Activated naive CD8-positive, alpha-beta T cell treated with anti-CD3 and anti-CD28 coated beads, Interleukin-2, amount 50 U/mL, for 16 hours (primary cell): ENCODE measurements at regions not wholly inside any gene's neighbourhood (a gene's known extent, or its start where the extent isn't known, plus 50 kb on each side); places are given as distances from the start of the nearest gene placed in this dataset.
"Not testable (repeated sequence)": the region's sequence is repeated elsewhere in the genome, so short reads cannot be mapped to it uniquely, and the experiment has no call there.

ENCODE experiments used
- DNase-seq: peaks from one replicate; pipeline ENCODE4 v3.0.0-alpha.2; 2020; ENCODE audit warnings: low read depth, low spot score

DNA sequence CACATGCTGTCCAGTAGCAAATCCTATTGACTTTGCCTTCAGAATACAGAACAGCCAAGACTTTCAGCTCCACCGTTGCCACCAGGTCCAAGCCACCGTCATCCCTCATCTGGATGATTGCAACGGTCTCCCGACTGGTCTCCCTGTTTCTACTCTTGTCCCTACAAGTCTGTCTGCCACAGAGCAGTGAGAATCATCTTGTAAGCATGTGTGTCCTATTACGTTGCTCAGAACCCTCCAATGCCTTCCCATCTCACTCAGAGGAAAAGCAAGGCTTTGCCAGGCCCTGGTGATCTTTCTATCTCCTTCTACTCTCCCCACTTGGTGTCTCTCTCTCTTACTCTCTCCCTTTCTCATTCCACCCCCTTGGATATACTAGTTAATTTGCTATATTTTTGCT lies 76.7 kb upstream of the GDNF start:
- no peak for DNase-seq

DNA sequence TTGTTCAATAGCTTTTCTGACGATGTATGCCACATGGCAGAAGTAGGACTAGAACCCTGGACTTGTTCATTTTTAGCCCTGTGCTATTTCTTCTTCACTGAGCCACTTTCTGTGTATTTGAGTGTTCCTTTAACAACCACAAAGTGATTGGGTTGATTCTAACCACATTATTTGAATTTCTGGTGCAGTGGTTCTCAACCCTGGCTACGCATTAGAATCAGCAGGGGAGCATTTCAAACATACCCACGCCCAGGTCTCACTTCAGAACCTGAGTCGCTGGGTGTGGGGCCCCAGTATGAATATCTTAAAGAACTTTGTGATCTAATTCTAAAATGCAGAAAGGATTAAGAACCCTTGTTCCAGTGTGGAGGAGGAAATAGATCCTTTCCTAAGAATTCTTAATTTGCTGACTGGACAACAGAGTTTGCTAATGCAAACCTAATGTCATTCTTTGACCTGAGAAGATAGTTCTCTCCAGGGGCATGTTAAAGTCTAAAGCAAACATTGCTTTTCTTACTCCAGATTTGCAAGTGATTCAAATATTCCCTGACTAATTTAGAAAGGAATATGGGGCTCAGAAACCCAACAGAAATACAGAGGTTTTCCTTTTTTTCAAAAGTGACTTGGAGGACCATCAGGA lies 75.4 kb upstream of the GDNF start:
- DNase-seq = no peak

DNA sequence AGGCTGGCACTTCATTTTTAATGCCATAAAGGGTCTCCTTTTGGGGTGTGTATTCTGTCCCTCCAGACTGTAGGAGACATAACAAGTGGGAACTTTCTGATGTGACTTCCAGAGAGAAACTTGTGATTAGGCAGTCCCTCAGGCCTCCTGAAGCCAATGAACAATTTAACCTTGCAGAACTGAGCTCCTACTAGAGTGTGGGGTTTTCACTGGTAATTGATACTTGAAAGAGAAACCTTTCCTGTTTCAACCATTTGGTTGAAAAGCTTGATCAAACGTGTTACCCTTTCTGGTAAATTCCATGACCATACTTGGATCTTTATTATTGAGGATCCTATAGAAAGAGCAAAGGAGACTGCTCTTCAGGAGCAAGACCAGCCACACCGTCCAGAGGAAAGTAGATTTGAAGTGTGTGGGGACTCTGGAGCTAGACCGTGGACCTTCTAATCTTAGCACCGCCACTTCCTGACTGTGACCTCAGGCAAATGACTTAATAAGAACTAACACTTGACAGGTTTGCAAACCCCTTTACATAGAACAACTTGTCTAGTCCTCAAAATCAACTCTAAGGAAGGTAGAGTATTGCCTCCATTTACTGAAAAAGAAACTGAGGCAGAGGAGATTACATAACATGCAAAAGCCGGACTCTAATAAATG lies 69.9 kb upstream of the GDNF start:
- not testable (repeated sequence) for DNase-seq

DNA sequence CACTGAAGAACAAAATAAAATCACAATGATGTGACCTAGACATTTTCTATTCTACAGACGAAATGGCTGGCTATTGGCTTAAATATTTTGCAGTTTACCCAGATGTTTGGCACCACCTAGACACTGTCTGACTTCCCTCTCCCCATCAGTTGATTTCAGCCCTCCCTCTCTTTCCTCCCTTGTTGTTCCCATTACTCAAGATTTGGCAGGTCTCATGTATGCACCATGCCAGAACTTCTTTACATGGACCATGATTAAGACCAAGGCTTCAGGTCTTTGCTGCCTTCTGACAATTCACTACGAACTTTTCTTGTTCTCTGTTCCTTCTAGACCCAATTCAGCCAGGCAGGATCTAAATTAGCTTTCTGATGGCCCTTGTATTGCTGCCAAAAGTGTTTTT lies 66.6 kb upstream of the GDNF start:
- DNase-seq = no peak

DNA sequence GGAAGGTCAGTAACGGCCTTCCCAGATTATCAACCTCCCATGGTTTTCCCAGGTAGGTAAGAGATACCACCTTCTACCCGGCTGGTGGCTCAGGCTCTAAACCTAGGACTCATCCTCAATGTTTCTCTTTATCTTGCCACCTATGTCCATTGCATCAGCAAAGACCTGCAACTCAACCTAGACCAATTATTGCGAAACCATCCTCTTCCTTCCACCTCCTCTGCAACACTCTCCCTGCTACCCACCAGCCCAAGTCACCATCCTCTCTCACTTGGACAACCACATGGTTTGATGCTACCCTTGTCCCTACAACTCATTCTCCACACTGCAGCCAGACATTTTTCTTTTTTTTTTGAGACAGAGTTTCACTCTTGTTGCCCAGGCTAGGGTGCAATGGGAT lies 65.4 kb upstream of the GDNF start:
- DNase-seq = no peak

DNA sequence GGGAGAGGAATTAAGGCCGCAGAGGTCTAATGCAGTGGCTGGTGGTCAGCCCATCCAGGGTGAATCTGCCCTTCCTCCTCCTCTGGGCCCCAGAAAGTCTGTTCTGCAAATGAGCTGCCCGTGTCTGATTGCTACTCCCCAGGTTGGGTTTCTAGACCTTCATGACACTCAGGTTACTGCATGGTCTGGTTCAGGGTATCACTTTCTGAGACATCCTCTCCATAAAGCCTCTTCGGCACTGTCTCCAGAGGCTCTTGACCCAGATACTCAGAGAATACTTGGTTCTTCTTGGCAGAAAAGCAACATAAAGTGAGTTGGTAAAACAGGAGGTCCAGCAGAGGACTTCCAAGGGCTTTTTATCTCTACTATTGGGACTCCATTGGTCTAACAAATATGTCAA lies 62.5 kb upstream of the GDNF start:
- DNase-seq = no peak

DNA sequence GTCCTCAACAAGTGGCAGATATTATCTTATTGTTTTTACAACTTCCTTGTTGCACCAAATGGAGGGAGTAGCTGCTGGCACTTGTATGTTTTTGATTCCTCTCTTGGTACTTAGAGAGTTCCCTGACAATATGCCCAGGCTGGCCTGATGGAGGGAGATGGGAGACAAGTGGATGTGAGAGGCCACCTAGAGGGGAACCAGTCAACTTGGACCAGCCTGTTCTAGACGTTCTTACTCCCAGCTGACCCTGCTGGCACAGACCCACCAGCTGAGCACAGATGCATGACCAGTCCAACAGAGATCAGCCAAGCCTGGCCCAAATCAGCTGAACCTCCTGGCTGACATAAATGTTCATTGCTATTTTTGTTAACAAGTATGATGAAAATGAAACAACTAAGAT lies 60.9 kb upstream of the GDNF start:
- DNase-seq = no peak

DNA sequence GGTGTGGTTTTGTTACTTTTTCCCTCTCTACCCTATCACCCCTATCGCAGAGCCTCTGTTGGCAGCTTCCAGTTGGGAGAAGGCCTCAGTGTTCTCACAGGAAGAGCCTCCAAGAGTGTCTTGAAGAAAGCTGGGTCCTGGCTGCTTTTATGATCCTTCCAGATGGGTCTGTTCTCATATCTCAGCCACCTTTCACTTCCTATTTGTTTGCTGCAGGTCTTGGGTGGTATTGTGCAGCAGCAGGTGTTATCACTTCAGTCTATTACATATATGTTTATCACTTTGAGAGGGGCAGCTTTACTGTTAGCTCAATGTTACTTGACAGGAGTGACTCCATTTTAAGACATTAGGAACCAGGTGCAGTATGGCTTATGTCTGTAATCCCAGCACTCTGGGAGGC lies 59.2 kb upstream of the GDNF start:
- no peak for DNase-seq

DNA sequence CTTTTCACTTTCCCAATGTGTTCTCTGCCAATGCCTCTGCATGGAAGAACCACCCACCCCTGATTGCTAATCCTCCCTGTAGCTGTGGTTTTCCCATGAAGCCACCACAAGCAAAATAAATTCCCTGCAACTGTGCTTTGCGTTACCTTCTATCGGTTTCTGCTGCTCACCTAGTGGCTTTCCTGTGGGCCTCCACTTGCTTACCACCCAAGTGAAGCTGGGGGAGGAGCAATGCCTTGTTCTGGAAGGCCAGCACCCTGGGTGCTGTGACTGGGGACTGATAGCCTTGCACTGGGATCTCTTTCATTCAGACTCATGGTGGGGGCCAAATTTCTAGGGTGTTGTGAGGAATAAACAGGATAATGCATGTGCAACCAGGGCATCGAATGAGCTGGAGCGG lies 56.3 kb upstream of the GDNF start:
- no peak for DNase-seq

DNA sequence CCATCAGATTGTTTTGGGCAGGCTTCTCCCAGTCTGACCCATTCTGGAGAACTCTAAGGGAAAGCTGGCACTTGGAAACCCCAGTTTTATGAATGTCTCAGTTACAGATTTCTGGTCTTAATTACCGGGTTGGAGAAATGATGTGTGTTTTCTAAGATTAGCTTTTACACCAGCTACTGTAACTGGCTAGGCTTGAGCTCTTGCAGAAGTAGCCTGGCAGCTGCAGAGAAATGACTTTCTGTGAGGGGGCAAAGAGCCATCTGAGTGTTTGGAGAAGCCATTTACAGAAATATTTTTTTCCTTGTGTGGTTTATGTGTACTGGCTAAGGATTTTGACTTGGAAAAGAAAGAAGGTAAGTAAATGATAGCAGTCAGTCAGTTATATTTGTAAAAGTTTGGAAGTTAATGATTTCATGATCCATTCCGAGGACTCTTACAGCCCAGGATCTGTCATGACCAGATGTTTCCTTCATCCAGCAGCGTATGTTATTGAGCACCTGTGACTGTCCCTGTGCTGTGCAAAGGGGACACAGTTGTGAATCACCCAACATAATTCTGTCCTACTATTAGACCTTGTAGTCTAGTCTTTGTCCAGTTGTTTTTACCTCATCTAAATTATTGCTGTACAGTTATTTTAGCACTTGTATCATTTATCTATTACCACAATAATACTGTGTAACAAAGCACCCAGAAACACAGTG lies 53.7 kb upstream of the GDNF start:
- DNase-seq = no peak

DNA sequence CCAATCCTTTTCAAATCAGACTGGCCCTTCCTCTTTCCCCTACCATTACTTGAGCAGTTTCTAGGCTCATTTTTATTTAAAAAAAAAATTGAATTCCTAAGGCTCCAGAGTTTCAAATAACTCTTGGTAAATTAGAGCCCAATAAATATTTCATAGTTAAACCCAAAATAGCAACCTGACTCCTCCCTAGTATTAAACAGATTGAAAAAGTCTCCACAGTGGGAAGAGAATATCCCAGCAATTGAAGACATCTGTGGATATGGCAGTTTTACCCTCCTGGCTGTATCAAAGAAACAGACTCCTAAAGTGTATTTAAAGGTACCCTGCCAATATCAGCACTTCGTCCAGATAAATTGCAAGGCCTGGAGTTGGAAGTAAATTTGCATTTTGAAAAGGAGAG lies 52.7 kb upstream of the GDNF start:
- no peak for DNase-seq

DNA sequence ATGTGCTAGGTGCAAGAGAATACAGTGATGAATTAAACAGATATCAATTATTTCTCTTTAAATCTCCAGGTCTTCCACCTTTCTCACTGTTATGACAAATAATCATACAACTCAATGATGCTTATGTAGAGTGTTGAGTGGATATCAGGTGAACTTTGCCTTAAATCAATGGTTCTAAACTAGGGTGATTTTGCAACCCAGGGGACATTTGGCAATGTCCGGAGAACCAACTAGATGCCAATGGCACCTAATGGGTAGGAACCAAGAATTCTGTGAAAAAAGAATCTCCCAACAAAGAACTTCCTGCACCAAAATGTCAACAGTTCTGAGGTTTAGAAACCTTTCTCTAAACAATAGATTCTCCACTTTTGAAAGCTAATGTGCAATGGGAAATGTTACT lies 52.0 kb upstream of the GDNF start:
- no peak for DNase-seq

DNA sequence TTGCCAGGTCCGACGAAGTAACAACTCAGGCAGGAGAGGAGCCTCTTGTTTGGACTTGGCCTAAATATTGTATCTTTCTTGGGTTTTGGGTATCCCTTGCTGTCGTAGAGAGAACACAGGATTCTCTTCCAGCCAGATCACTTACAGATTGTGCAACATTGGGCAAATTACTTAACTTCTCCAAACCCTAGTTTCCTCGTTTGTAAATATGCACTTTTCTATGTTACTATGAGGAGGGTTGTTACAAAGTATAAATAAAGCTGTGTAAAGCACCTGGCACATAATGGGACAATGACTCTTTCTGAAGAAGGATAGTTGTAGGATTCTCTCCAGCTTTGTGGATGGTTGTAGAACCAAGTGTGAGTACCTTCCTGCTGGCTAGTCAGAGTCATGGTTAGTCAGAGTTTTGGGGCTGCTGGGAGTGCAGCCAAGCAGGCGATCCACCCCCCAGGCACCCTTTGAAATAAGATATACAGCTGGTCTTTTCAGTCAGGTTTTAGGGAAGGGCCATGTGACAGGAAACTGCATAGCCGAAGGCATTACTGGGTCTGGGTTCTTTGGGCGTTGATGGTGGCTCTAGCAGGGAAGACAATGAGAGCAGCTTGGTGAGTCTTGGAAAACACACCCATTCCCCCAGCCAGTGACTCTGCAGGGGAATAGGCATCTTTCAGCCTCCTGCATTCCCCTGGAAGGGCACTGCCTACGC lies 49.9 kb upstream of the GDNF start:
- DNase-seq = no peak
